ENCODE measurements at regions not wholly inside any gene's neighbourhood (a gene's known extent, or its start where the extent isn't known, plus 50 kb on each side); places are given as distances from the start of the nearest gene placed in this dataset.

GRCh38 chr3:147582642-147583041 is 173.5 kb downstream of the ZIC1 start:
- Mint-ChIP-seq H3K27ac (ENCODE audit: unreplicated experiment) (no peak overlapping the region), H3K36me3 (ENCODE audit: low read depth, unreplicated experiment) (no peaks in the 10 kb centered on the region), H3K27me3 (ENCODE audit: low read depth, unreplicated experiment) (no peaks in the 10 kb centered on the region), H3K4me1 (ENCODE audit: low read depth, unreplicated experiment) (no peaks in the 10 kb centered on the region), H3K9me3 (ENCODE audit: unreplicated experiment) (no peaks in the 10 kb centered on the region), H3K4me3 (ENCODE audit: unreplicated experiment) (no peak overlapping the region)
- Histone ChIP-seq H3K27me3 (ENCODE audit: insufficient read depth, low read length) (no peaks in the 10 kb centered on the region), H2AFZ (ENCODE audit: low read depth, low read length) (no peak overlapping the region), H3K4me3 (ENCODE audit: insufficient read depth, low read depth, low read length) (no peak overlapping the region), H3K36me3 (ENCODE audit: insufficient read depth, low read length) (no peaks in the 10 kb centered on the region), H4K20me1 (ENCODE audit: insufficient read depth, low read length) (no peaks in the 10 kb centered on the region), H3K9me3 (ENCODE audit: insufficient read depth, low read depth, low read length) (no peaks in the 10 kb centered on the region), H3K27ac (ENCODE audit: low read depth, low read length) (no peak overlapping the region), H3K4me2 (ENCODE audit: low read length) (no peak overlapping the region), H3K9ac (ENCODE audit: low read length) (no peak overlapping the region), H3K4me1 (ENCODE audit: insufficient read depth, low read length) (no peaks in the 10 kb centered on the region), H3K79me2 (ENCODE audit: insufficient read depth, low read length) (no peaks in the 10 kb centered on the region)
- TF ChIP-seq EZH2 (IDR thresholded peaks at IDR 0.05; ENCODE audit: insufficient read depth, low read length) (no peak), CTCF (IDR thresholded peaks at IDR 0.05; ENCODE audit: insufficient read depth, low read depth, low read length) (no peak)
- FAIRE-seq (no peak), DNase-seq (ENCODE audit: low read depth) (no peak)

- H2AFZ ChIP-seq (ENCODE audit: low read depth, low read length): no peak overlapping the region
- Mint-ChIP-seq H3K36me3 (ENCODE audit: low read depth, unreplicated experiment) (no peaks in the 10 kb centered on the region), H3K27me3 (ENCODE audit: low read depth, unreplicated experiment) (no peaks in the 10 kb centered on the region), H3K27ac (ENCODE audit: unreplicated experiment) (no peak overlapping the region), H3K4me1 (ENCODE audit: low read depth, unreplicated experiment) (no peaks in the 10 kb centered on the region), H3K4me3 (ENCODE audit: unreplicated experiment) (no peak overlapping the region), H3K9me3 (ENCODE audit: unreplicated experiment) (no peaks in the 10 kb centered on the region)
- H3K4me2 ChIP-seq (ENCODE audit: low read length): no peak overlapping the region
- no peak for FAIRE-seq
- TF ChIP-seq CTCF (IDR thresholded peaks at IDR 0.05; ENCODE audit: insufficient read depth, low read depth, low read length) (no peak), EZH2 (IDR thresholded peaks at IDR 0.05; ENCODE audit: insufficient read depth, low read length) (no peak)
- no peak overlapping the region for H3K27ac ChIP-seq (ENCODE audit: low read depth, low read length)
- H3K79me2 ChIP-seq (ENCODE audit: insufficient read depth, low read length): no peaks in the 10 kb centered on the region
- H4K20me1 ChIP-seq (ENCODE audit: insufficient read depth, low read length): no peaks in the 10 kb centered on the region
- no peak overlapping the region for H3K9ac ChIP-seq (ENCODE audit: low read length)
- H3K9me3 ChIP-seq (ENCODE audit: insufficient read depth, low read depth, low read length): no peaks in the 10 kb centered on the region
- H3K4me1 ChIP-seq (ENCODE audit: insufficient read depth, low read length): no peaks in the 10 kb centered on the region
- no peaks in the 10 kb centered on the region for H3K27me3 ChIP-seq (ENCODE audit: insufficient read depth, low read length)
- DNase-seq (ENCODE audit: low read depth): peak; percentile 78
- H3K36me3 ChIP-seq (ENCODE audit: insufficient read depth, low read length): no peaks in the 10 kb centered on the region
- H3K4me3 ChIP-seq (ENCODE audit: insufficient read depth, low read depth, low read length): no peak overlapping the region
These were observed 179.9 kb downstream of the ZIC1 start for GRCh38 chr3:147589016-147589415.

- Histone ChIP-seq H2AFZ (ENCODE audit: low read depth, low read length) (no peak overlapping the region), H3K79me2 (ENCODE audit: insufficient read depth, low read length) (no peaks in the 10 kb centered on the region), H4K20me1 (ENCODE audit: insufficient read depth, low read length) (no peaks in the 10 kb centered on the region), H3K27me3 (ENCODE audit: insufficient read depth, low read length) (no peaks in the 10 kb centered on the region), H3K36me3 (ENCODE audit: insufficient read depth, low read length) (no peaks in the 10 kb centered on the region), H3K4me3 (ENCODE audit: insufficient read depth, low read depth, low read length) (no peak overlapping the region), H3K4me2 (ENCODE audit: low read length) (no peak overlapping the region), H3K27ac (ENCODE audit: low read depth, low read length) (no peak overlapping the region), H3K9me3 (ENCODE audit: insufficient read depth, low read depth, low read length) (no peaks in the 10 kb centered on the region), H3K4me1 (ENCODE audit: insufficient read depth, low read length) (no peaks in the 10 kb centered on the region), H3K9ac (ENCODE audit: low read length) (no peak overlapping the region)
- Mint-ChIP-seq H3K9me3 (ENCODE audit: unreplicated experiment) (no peaks in the 10 kb centered on the region), H3K27me3 (ENCODE audit: low read depth, unreplicated experiment) (no peaks in the 10 kb centered on the region), H3K4me3 (ENCODE audit: unreplicated experiment) (no peak overlapping the region), H3K27ac (ENCODE audit: unreplicated experiment) (no peak overlapping the region), H3K36me3 (ENCODE audit: low read depth, unreplicated experiment) (no peaks in the 10 kb centered on the region), H3K4me1 (ENCODE audit: low read depth, unreplicated experiment) (no peaks in the 10 kb centered on the region)
- FAIRE-seq: no peak
- DNase-seq (ENCODE audit: low read depth): no peak
- TF ChIP-seq EZH2 (IDR thresholded peaks at IDR 0.05; ENCODE audit: insufficient read depth, low read length) (no peak), CTCF (IDR thresholded peaks at IDR 0.05; ENCODE audit: insufficient read depth, low read depth, low read length) (no peak)
These were observed 195.0 kb downstream of the ZIC1 start for GRCh38 chr3:147604136-147604535.
